ENCODE measurements at regions not wholly inside any gene's neighbourhood (a gene's known extent, or its start where the extent isn't known, plus 50 kb on each side); places are given as distances from the start of the nearest gene placed in this dataset.
A peak's percentile ranks its signal among the peaks of the same experiment; 100 is the strongest.
"Not testable (repeated sequence)": the region's sequence is repeated elsewhere in the genome, so short reads cannot be mapped to it uniquely, and the experiment has no call there.

- H3K4me1 Mint-ChIP-seq (ENCODE audit: low read depth) = no peaks in the 10 kb centered on the region
- no peak for DNase-seq
- no peak overlapping the region for H3K27ac Mint-ChIP-seq
- H3K9me3 Mint-ChIP-seq = no peaks in the 10 kb centered on the region
- no peaks in the 10 kb centered on the region for H3K27me3 Mint-ChIP-seq (ENCODE audit: low read depth)
- no peaks in the 10 kb centered on the region for H3K36me3 Mint-ChIP-seq (ENCODE audit: insufficient read depth in 2 of 2)
- H3K4me3 Mint-ChIP-seq = no peak overlapping the region
- no peak for ATAC-seq (replicated peaks in 1 of 2)
Observed at GRCh38 chr12:18857656-18858055, 119.7 kb downstream of the CAPZA3 start.

DNA sequence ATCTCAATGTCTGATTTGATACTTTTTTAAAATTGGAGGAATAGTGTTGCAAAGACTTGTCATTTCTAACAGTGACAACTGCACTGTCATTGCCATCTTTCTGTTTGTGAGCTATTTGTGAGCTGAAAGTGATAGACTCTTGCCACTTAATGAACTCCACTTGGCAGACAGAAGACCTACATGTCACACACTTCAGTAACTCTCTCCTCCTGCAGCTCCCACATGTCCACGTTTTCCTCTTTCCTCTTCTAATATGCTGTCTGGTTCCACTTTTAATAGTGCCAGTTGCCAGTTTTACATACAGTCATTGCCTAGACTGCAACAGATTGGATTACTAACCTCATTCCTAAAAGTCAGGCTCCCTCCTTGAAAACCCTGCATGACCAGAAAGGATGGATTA, 121.5 kb downstream of the CAPZA3 start:
- Mint-ChIP-seq H3K27me3 (ENCODE audit: low read depth) (peaks cover 5% of the 10 kb centered on the region), H3K36me3 (ENCODE audit: insufficient read depth in 2 of 2) (no peaks in the 10 kb centered on the region), H3K4me1 (ENCODE audit: low read depth) (no peaks in the 10 kb centered on the region), H3K27ac (no peak overlapping the region), H3K4me3 (no peak overlapping the region), H3K9me3 (no peaks in the 10 kb centered on the region)
- DNase-seq (no peak), ATAC-seq (replicated peaks in 1 of 2) (no peak)

DNA sequence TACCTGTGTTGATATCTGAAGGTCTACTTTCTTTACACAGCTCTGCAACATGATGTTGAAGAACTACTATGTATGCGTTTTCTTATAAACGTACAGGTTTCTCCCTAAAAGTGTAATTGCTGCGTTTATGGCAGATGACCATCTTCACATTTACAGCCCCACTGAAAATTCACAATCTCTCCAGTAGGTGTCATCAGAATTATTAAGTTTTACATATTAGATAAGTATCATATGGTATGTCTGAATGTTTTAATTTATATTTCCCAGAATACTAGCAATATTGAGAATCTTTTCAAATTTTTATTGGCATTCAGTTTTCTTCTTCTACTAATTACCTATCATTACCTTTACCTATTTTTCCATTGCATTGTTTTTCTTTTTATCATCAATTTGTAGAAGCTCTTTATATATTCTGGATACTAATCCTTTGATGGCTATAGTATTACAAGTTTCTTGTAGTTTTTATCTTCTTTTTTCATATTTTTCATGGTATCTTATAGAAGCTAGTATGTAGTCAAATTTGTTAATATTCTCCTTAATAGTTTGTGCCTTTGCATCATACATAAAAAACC, 123.5 kb downstream of the CAPZA3 start:
- Mint-ChIP-seq H3K9me3 (no peaks in the 10 kb centered on the region), H3K4me3 (no peak overlapping the region), H3K36me3 (ENCODE audit: insufficient read depth in 2 of 2) (no peaks in the 10 kb centered on the region), H3K27ac (no peak overlapping the region), H3K27me3 (ENCODE audit: low read depth) (peaks cover 5% of the 10 kb centered on the region), H3K4me1 (ENCODE audit: low read depth) (no peaks in the 10 kb centered on the region)
- no peak for ATAC-seq (replicated peaks in 1 of 2)
- DNase-seq = no peak

DNA sequence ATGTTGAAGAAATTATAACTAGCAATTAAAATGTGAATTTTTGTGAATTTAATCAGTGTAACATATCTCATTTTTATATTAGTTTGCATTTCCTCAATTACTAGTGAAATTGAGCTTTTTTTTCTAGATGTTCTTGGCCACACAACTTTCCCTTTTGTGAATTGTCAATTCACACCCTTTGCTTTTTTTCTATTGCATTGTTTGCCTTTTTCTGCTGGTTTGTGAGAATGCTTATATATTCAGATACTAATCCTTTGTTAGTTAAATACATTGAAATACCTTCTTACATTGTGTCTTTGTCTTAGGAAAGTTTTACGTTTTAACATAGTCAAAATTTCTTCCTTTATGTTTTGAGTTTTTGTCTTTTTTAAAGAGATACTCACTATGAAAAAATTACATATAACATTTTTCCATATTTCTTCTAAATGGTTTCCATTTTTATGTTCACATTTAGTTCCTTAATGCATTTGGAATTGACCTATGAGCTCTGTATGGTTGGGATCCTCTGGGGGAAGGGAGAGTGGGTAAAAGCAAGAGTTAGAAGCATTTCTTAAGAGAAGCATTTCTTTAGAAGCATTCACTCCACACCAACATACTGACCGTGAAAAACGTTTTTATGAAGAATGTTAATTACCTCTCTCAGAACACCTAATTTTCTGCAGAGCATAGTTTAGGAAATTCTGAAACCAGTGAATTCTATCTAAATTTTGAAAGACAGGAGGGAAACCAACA, 126.0 kb downstream of the CAPZA3 start:
- H3K4me3 Mint-ChIP-seq = no peak overlapping the region
- peaks cover 5% of the 10 kb centered on the region for H3K27me3 Mint-ChIP-seq (ENCODE audit: low read depth)
- no peak overlapping the region for H3K27ac Mint-ChIP-seq
- ATAC-seq (replicated peaks in 1 of 2) (no peak), DNase-seq (no peak)
- H3K36me3 Mint-ChIP-seq (ENCODE audit: insufficient read depth in 2 of 2) = no peaks in the 10 kb centered on the region
- H3K4me1 Mint-ChIP-seq (ENCODE audit: low read depth) = peaks cover 4% of the 10 kb centered on the region
- no peaks in the 10 kb centered on the region for H3K9me3 Mint-ChIP-seq

GRCh38 chr12:18864900-18865561, 127.1 kb downstream of the CAPZA3 start:
- DNase-seq (no peak), ATAC-seq (replicated peaks in 1 of 2) (no peak)
- Mint-ChIP-seq H3K36me3 (ENCODE audit: insufficient read depth in 2 of 2) (no peaks in the 10 kb centered on the region), H3K4me1 (ENCODE audit: low read depth) (peaks cover 9% of the 10 kb centered on the region), H3K27me3 (ENCODE audit: low read depth) (peaks cover 5% of the 10 kb centered on the region), H3K9me3 (no peaks in the 10 kb centered on the region), H3K27ac (no peak overlapping the region), H3K4me3 (no peak overlapping the region)

DNA sequence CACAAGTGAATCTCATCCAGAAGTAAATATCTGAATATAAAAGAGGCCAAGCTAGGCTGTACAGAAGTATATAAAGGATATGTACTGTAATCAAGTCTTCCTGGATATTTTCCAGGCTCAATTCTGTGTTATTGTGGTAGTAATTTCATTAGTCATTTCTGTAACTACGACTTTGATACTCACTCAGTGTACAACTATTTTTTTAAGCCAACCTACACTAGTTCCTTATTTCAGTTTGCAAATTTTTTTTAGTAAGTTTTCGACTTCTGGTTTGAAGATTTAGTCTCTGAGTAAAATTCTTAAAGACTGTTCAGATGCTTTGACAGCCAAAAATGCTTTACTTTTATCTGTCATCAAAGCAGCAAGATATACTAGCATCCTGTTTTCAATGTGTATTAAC, 130.8 kb downstream of the CAPZA3 start:
- DNase-seq (no peak), ATAC-seq (replicated peaks in 1 of 2) (peak; percentile 36 to 62)
- Mint-ChIP-seq H3K27me3 (ENCODE audit: low read depth) (peaks cover 2% of the 10 kb centered on the region), H3K9me3 (no peaks in the 10 kb centered on the region), H3K27ac (no peak overlapping the region), H3K4me1 (ENCODE audit: low read depth) (peaks cover 16% of the 10 kb centered on the region), H3K36me3 (ENCODE audit: insufficient read depth in 2 of 2) (no peaks in the 10 kb centered on the region), H3K4me3 (peak overlapping the region in 1 of 2 donors; percentile 44)

DNA sequence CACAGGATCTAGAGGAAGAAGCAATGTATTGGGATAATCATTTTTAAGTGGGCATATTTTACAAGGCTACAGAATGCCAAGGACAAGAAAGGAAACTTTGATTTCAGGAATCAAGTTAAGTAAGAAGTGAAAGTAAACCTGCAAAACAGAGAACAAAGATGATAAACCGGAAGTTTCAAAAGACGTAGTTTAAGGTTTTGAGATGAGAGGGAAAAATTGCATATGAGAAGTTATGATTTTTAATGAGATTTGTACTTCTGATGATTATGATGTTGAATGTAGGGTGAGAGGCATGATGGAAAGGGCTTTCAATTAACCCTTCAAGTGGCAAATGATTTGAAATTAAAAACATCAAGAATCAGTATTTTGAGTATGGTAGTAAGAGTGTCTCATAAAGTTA, 134.9 kb downstream of the CAPZA3 start:
- Mint-ChIP-seq H3K36me3 (ENCODE audit: insufficient read depth in 2 of 2) (no peaks in the 10 kb centered on the region), H3K4me3 (peak overlapping the region in 1 of 2 donors; percentile 55), H3K27me3 (ENCODE audit: low read depth) (no peaks in the 10 kb centered on the region), H3K27ac (no peak overlapping the region), H3K9me3 (no peaks in the 10 kb centered on the region), H3K4me1 (ENCODE audit: low read depth) (peaks cover 16% of the 10 kb centered on the region)
- DNase-seq (no peak), ATAC-seq (replicated peaks in 1 of 2) (peak; percentile 31 to 49)

GRCh38 chr12:18878676-18879180, 140.8 kb downstream of the CAPZA3 start:
- Mint-ChIP-seq H3K27me3 (ENCODE audit: low read depth) (no peaks in the 10 kb centered on the region), H3K9me3 (no peaks in the 10 kb centered on the region), H3K4me3 (no peak overlapping the region), H3K27ac (no peak overlapping the region), H3K4me1 (ENCODE audit: low read depth) (no peaks in the 10 kb centered on the region), H3K36me3 (ENCODE audit: insufficient read depth in 2 of 2) (no peaks in the 10 kb centered on the region)
- ATAC-seq (replicated peaks in 1 of 2) (no peak), DNase-seq (no peak)

DNA sequence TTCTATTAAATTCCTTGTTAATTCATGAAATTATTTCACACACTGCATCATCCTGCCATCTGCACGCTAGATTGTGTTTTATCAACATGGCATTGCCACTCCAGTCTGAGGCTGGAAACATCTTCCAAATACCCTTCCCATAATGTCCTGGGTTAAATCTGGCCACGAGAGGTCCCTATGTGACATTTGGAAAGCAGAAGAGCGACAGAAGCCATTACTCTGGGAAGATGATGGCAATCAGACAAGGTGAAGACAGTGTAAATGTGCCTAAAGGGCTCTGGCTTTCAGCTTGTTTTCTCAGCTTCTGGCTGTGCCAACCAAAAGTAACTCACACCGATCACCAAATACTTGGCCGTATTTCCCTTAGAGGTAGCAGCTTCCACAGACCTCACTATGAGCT, 144.8 kb downstream of the CAPZA3 start:
- H3K36me3 Mint-ChIP-seq (ENCODE audit: insufficient read depth in 2 of 2) = no peaks in the 10 kb centered on the region
- no peak overlapping the region for H3K27ac Mint-ChIP-seq
- H3K4me1 Mint-ChIP-seq (ENCODE audit: low read depth) = no peaks in the 10 kb centered on the region
- H3K9me3 Mint-ChIP-seq = no peaks in the 10 kb centered on the region
- H3K4me3 Mint-ChIP-seq = no peak overlapping the region
- DNase-seq = no peak
- no peaks in the 10 kb centered on the region for H3K27me3 Mint-ChIP-seq (ENCODE audit: low read depth)
- no peak for ATAC-seq (replicated peaks in 1 of 2)

DNA sequence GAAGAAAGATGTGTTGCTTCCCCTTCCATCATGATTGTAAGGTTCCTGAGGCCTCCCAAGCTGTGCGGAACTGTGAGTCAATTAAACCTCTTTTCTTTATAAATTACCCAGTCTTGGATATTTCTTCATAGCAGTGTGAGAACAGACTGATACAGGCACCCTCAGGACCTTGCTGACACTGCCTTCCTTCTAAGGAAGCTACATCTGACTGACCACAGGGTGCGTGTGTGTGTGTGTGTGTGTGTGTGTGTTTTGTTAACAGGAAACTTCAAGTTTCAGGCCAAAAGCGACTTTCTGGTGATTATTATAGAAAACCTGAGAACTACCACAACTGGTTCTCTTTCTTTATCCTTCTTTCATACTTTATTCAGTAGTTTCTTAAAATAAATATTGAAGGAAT, 149.0 kb downstream of the CAPZA3 start:
- Mint-ChIP-seq H3K9me3 (no peaks in the 10 kb centered on the region), H3K4me1 (ENCODE audit: low read depth) (no peaks in the 10 kb centered on the region), H3K27me3 (ENCODE audit: low read depth) (no peaks in the 10 kb centered on the region), H3K36me3 (ENCODE audit: insufficient read depth in 2 of 2) (no peaks in the 10 kb centered on the region), H3K4me3 (no peak overlapping the region), H3K27ac (no peak overlapping the region)
- DNase-seq (no peak), ATAC-seq (replicated peaks in 1 of 2) (no peak)

DNA sequence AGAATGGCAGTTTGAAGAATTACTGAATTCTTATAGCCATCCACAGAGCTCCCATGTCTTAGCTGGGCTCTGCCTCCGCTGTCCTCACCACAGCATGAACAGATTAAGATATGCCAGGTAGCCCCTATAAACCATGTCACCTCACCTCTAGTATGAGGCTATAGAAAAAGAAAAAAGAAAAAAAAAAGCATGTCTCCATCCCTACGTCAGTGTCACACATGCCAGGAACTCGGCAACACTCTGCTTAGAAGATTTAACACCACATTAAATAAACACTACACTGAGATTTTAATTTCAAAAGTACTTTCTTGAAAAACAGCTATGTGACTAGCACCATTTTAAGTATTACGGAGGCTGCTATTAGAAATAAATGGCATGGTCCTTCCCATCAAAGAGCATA, 149.4 kb downstream of the CAPZA3 start:
- Mint-ChIP-seq H3K27ac (no peak overlapping the region), H3K27me3 (ENCODE audit: low read depth) (no peaks in the 10 kb centered on the region), H3K4me3 (no peak overlapping the region), H3K36me3 (ENCODE audit: insufficient read depth in 2 of 2) (no peaks in the 10 kb centered on the region), H3K9me3 (no peaks in the 10 kb centered on the region), H3K4me1 (ENCODE audit: low read depth) (no peaks in the 10 kb centered on the region)
- ATAC-seq (replicated peaks in 1 of 2) (no peak), DNase-seq (no peak)

DNA sequence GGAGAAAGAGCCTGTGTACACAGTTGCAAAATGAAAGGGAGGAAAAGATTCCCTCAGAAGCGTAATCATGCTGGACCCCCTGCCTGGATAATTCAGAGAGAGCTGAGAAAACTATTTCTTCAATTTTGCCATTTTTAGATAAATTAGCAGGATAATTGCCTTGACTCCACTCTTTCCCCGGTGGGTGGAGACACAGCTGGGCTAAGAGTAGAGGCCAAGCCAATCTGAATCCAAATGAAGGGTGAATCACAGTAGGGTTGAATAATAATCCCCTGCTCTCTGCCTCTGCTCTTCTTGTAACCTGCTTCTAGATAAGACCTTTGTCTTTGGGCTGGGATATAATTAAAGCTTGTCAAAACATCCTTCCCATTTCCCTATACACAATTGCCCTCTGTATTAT, 150.1 kb downstream of the CAPZA3 start:
- H3K27me3 Mint-ChIP-seq (ENCODE audit: low read depth) = no peaks in the 10 kb centered on the region
- no peak for DNase-seq
- no peak overlapping the region for H3K4me3 Mint-ChIP-seq
- H3K9me3 Mint-ChIP-seq = peaks cover 0 to under 1% of the 10 kb centered on the region in 2 donors
- no peak overlapping the region for H3K27ac Mint-ChIP-seq
- H3K4me1 Mint-ChIP-seq (ENCODE audit: low read depth) = no peaks in the 10 kb centered on the region
- ATAC-seq (replicated peaks in 1 of 2) = no peak
- no peaks in the 10 kb centered on the region for H3K36me3 Mint-ChIP-seq (ENCODE audit: insufficient read depth in 2 of 2)

DNA sequence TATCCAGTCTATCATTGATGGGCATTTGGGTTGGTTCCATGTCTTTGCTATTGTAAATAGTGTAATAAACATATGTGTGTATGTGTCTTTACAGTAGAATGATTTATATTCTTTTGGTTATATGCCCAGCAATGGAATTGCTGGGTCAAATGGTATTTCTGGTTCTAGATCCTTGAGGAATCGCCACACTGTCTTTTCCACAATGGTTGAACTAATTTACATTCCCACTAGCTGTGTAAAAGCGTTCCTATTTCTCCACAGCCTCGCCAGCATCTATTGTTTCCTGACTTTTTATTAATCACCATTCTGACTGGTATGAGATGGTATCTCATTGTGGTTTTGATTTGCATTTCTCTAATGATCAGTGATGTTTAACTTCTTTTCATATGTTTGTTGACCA, 152.7 kb downstream of the CAPZA3 start:
- not testable (repeated sequence) for H3K27ac Mint-ChIP-seq; H3K27me3 Mint-ChIP-seq (ENCODE audit: low read depth); H3K36me3 Mint-ChIP-seq (ENCODE audit: insufficient read depth in 2 of 2); H3K9me3 Mint-ChIP-seq; ATAC-seq (replicated peaks in 1 of 2); H3K4me1 Mint-ChIP-seq (ENCODE audit: low read depth); DNase-seq; H3K4me3 Mint-ChIP-seq

Data from activated T-cell treated with anti-CD3 and anti-CD28 coated beads, Interleukin-2, amount 50 U/mL, for 72 hours (primary cell).